ENCODE measurements at regions not wholly inside any gene's neighbourhood (a gene's known extent, or its start where the extent isn't known, plus 50 kb on each side); places are given as distances from the start of the nearest gene placed in this dataset.

GRCh38 chr15:77846360-77846759 is 213.6 kb upstream of the LINGO1 start:
- TF ChIP-seq CTCF (IDR thresholded peaks at IDR 0.05) (no peak), POLR2A (IDR thresholded peaks at IDR 0.05) (no peak), POLR2AphosphoS5 (IDR thresholded peaks at IDR 0.05) (no peak), EP300 (IDR thresholded peaks at IDR 0.05) (no peak)
